Prostate gland (tissue), 2 donors: ENCODE measurements at regions not wholly inside any gene's neighbourhood (a gene's known extent, or its start where the extent isn't known, plus 50 kb on each side); places are given as distances from the start of the nearest gene placed in this dataset.
"Not testable (repeated sequence)": the region's sequence is repeated elsewhere in the genome, so short reads cannot be mapped to it uniquely, and the experiment has no call there.

Experiments used
- CTCF ChIP-seq, 4 experiments: fragments of 200-600 bp in 2 of 4; fragments of 450-650 bp in 2 of 4; sonication (generic) in 2 of 4; IDR thresholded peaks; 1 replicate in 3 of 4; 2 replicates in 1 of 4; pipeline ENCODE4 v1.5.1; 2016 to 2019; ENCODE audit warnings: antibody characterized with exemption in 4 of 4, mild to moderate bottlenecking in 2 of 4, moderate library complexity in 2 of 4
- POLR2A ChIP-seq: fragments of 450-650 bp; IDR thresholded peaks from one replicate; pipeline ENCODE4 v1.6.1; 2016; ENCODE audit warnings: antibody characterized with exemption, mild to moderate bottlenecking

- not testable (repeated sequence) for TF ChIP-seq CTCF (IDR thresholded peaks at IDR 0.05); POLR2A
These were observed 91.9 kb upstream of the NXPH2 start for GRCh38 chr2:138872116-138872515.
